Activated naive CD8-positive, alpha-beta T cell treated with anti-CD3 and anti-CD28 coated beads for 36 hours (primary cell): ENCODE measurements at regions not wholly inside any gene's neighbourhood (a gene's known extent, or its start where the extent isn't known, plus 50 kb on each side); places are given as distances from the start of the nearest gene placed in this dataset.

Experiments
- DNase-seq: peaks from one replicate; pipeline ENCODE4 v3.0.0; 2021
- H3K27ac Mint-ChIP-seq: one replicate; pipeline ENCODE4 v1.8.0; 2022; ENCODE audit warnings: mild to moderate bottlenecking, moderate library complexity, mixed read lengths
- H3K27me3 Mint-ChIP-seq: one replicate; pipeline ENCODE4 v1.8.0; 2022; ENCODE audit warnings: mild to moderate bottlenecking, mixed read lengths
- H3K36me3 Mint-ChIP-seq: one replicate; pipeline ENCODE4 v1.8.0; 2021; ENCODE audit warnings: mild to moderate bottlenecking, mixed read lengths
- H3K4me1 Mint-ChIP-seq: one replicate; pipeline ENCODE4 v1.8.0; 2021; ENCODE audit warnings: mixed read lengths
- H3K4me3 Mint-ChIP-seq: one replicate; pipeline ENCODE4 v1.8.0; 2022; ENCODE audit warnings: mild to moderate bottlenecking, moderate library complexity, mixed read lengths
- H3K9me3 Mint-ChIP-seq: one replicate; pipeline ENCODE4 v1.8.0; 2022; ENCODE audit warnings: mixed read lengths

DNA sequence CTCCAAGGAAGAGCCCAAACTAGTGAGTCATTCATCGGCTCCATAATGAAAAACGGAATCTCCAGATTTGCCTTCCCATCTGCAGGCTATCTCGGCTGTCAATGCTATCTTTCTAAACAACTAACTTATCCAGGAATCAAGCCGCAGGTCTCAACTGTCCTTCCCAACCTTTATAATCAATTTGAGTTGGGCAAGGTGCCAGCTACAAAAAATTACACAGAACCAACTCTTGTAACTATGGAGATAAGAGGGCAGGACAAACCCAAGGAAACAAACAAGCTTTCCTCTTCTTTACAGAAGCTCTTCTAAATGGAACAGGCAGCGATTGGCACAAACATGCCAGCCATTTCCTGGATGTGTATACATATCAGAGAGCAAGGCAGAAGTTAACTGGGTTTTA, 61.2 kb upstream of the RAI2 start:
- no peak for DNase-seq
- no peaks in the 10 kb centered on the region for H3K36me3 Mint-ChIP-seq

DNA sequence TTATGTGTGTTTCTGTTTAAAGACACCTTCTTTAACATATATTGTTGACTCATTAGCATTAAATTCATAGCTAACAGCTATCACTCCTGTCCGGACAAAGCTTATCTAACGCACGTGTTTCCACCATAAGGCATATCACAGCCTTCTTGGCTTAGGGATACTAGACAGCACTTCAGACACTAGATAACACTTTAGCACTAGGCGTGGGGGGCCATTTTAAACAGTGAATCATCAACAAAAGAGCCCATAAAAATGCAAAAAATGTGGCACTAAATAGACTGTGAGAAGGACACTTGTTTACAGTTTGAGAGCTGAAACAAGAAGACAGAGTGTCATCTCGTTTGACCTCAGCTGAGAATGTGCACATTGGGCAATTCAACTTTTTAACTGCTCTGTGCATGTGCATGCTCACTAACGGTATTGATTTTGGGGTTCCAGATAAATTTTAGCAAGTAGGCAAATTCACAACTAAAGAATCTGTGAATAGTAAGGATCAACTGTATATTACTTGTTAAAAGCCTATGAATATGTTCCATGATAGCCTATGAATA, 58.9 kb upstream of the RAI2 start:
- Mint-ChIP-seq H3K9me3 (no peaks in the 10 kb centered on the region), H3K27ac (no peak overlapping the region)
- no peak for DNase-seq

More for the DNA sequence above, 61.2 kb upstream of the RAI2 start:
- H3K4me3 Mint-ChIP-seq, result no peak overlapping the region
- H3K4me1 Mint-ChIP-seq, result peaks cover 3% of the 10 kb centered on the region
- no peak overlapping the region for H3K27ac Mint-ChIP-seq
- peaks cover 2% of the 10 kb centered on the region for H3K9me3 Mint-ChIP-seq
- no peaks in the 10 kb centered on the region for H3K27me3 Mint-ChIP-seq

GRCh38 chrX:17917945-17918577, 57.0 kb upstream of the RAI2 start:
- no peak for DNase-seq
- H3K27me3 Mint-ChIP-seq, result no peaks in the 10 kb centered on the region
- no peaks in the 10 kb centered on the region for H3K4me1 Mint-ChIP-seq
- no peak overlapping the region for H3K27ac Mint-ChIP-seq
- H3K4me3 Mint-ChIP-seq, result no peak overlapping the region
- no peaks in the 10 kb centered on the region for H3K36me3 Mint-ChIP-seq
- H3K9me3 Mint-ChIP-seq, result no peaks in the 10 kb centered on the region

More for the DNA sequence above, 58.9 kb upstream of the RAI2 start:
- no peak overlapping the region for H3K4me3 Mint-ChIP-seq
- H3K4me1 Mint-ChIP-seq, result peaks cover 3% of the 10 kb centered on the region
- no peaks in the 10 kb centered on the region for H3K36me3 Mint-ChIP-seq
- no peaks in the 10 kb centered on the region for H3K27me3 Mint-ChIP-seq

DNA sequence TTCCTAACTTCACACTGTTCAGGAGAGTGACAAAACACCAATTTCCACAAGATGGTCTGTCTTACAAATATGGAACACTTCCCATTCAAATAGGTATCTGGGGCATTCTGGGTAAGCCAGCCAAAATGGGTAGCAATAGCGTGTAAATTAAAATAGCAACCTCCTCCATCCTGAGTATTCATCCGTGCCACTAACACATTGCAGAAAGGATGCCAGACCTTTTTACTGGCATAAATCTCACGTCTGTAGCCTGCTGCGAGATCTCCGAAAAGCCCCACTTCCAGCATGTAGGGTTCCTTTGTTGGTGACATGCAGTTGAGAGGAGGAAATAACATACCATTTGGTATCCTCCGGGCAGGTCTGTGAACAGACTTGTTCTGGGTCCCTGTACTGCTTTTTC, 52.7 kb upstream of the RAI2 start:
- no peak for DNase-seq
- Mint-ChIP-seq H3K27ac (no peak overlapping the region), H3K4me1 (no peaks in the 10 kb centered on the region), H3K9me3 (peaks cover 1% of the 10 kb centered on the region), H3K4me3 (no peak overlapping the region), H3K36me3 (no peaks in the 10 kb centered on the region), H3K27me3 (no peaks in the 10 kb centered on the region)
